GM19025 (cell line): ENCODE measurements at regions not wholly inside any gene's neighbourhood (a gene's known extent, or its start where the extent isn't known, plus 50 kb on each side); places are given as distances from the start of the nearest gene placed in this dataset.
"Not testable (repeated sequence)": the region's sequence is repeated elsewhere in the genome, so short reads cannot be mapped to it uniquely, and the experiment has no call there.

Source experiments
- ATAC-seq: cut with Tn5 transposase; IDR thresholded peaks from one replicate; pipeline ENCODE4 v1.9.1; 2021; ENCODE audit warnings: mild to moderate bottlenecking, low read depth, moderate library complexity; ENCODE audit not compliant: unreplicated experiment

- ATAC-seq: no peak
These were observed 484.6 kb upstream of the PIK3R1 start for GRCh38 chr5:67730917-67731474.

DNA sequence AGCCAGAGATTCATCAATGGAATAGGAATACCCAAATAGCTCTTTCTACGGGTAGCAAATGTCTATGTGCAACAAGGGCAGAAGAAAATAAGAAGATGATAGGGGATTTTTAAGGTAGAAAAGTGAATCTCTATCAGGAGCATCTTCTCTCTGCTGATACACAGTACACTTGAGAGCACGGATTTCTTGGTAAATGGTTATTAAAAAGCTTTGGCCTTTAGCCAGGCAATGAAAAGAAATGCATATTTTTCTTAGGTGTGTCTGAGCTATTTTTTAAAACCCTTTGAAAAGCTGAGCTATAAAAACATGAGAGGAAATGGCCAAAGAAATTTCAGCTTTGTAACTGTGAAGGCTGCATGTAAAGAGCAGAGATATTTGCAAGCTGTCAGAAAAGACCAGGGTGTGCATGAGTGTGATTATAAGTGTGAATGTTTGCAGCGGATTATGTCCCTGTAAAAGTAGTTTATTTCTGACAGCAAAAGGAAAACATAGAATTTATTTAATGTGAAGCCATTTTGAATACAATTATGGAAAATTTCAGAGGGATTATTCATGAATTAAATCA is 487.1 kb upstream of the PIK3R1 start:
- no peak for ATAC-seq

DNA sequence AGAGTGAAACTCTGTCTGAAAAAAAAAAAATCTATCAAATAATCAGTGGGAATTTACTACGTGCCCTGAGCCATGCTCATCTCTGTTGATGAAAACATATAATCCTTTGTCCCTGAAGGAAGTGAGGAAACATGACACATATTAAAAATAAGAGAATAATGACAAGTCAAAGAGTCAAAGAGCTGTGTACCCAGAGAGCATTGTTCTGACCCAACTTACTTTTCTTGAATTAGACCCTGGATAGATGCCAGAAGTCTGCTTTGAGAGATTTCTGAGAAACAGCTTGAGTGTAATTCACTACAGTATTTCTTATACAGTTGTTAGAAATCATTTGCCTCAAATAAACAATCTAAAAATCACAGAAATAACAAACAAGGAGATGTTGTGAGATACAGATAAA is 490.0 kb upstream of the PIK3R1 start:
- no peak for ATAC-seq

- no peak for ATAC-seq
These were observed 491.0 kb upstream of the PIK3R1 start for GRCh38 chr5:67724412-67725135.

GRCh38 chr5:67723873-67724272 is 491.7 kb upstream of the PIK3R1 start:
- ATAC-seq: no peak

- ATAC-seq: not testable (repeated sequence)
These were observed 493.0 kb upstream of the PIK3R1 start for GRCh38 chr5:67722582-67722981.

DNA sequence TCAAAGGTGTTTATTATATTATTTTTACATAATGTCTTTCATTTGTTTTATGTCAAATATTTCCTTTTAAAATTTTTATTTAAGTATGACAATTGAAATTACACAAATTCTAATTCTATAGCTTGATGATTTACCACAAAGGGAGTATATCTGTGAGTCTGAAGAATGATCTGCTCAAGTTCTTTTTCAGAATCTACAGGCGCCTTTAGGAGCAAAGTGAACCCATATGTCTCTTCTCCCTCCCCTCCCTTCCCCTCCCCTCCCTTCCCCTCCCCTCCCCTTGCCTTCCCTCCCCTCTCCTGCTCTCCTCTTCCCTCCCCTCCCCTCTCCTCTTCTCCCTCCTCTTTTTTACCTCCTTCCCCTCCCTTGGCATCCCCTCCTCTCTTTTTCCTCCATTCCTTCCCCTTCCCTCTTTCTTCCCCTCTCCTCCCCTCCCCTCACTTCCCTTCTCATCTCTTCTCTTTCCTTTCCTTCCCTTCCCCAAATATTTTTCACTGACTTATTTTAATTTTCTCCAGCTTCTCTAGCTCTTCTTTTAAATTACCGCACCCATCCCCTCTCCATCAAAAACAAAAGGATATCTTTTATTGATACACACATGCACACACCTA is 495.3 kb upstream of the PIK3R1 start:
- ATAC-seq: no peak

- no peak for ATAC-seq
These were observed 505.4 kb upstream of the CD180 start for GRCh38 chr5:67702008-67702407.

DNA sequence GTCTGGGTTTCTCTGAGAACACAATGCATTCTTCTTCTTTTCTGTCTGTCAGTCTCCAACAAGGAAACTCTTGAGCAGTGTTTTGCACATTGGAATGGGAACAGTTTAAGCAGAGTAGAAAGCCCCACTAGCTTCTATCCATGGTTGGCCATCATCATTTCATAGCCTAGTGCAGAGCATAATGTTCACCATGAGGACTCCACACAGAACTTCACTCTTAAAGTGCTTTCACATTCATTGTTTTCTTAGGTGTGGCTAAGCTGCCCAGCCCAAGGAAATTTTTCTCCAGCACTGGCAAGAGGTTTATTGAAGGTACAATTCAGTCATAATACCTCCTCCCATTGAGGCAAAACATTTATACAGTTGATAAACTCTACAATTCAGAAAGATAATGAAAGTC is 503.0 kb upstream of the CD180 start:
- ATAC-seq: no peak

- no peak for ATAC-seq
These were observed 499.8 kb upstream of the CD180 start for GRCh38 chr5:67696446-67696845.

DNA sequence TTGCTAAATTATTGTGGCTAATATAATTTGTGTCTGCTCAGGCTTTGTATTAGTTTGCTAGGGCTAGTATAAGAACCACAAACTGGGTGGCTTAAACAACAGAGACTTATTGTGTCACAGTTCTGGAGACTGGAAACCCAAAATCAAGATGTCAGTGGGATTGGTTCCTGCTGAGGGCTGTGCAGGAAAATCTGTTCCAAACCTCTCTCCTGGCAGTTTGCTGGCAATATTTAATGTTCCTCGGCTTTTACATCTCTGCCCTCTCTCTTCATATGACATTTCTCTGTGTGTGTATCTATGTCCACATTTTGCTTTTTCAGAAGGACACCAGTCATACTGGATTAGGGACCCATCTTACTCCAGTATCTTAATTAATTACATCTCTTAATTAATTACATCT is 498.8 kb upstream of the CD180 start:
- no peak for ATAC-seq

- no peak for ATAC-seq
These were observed 498.2 kb upstream of the CD180 start for GRCh38 chr5:67694810-67695191.

DNA sequence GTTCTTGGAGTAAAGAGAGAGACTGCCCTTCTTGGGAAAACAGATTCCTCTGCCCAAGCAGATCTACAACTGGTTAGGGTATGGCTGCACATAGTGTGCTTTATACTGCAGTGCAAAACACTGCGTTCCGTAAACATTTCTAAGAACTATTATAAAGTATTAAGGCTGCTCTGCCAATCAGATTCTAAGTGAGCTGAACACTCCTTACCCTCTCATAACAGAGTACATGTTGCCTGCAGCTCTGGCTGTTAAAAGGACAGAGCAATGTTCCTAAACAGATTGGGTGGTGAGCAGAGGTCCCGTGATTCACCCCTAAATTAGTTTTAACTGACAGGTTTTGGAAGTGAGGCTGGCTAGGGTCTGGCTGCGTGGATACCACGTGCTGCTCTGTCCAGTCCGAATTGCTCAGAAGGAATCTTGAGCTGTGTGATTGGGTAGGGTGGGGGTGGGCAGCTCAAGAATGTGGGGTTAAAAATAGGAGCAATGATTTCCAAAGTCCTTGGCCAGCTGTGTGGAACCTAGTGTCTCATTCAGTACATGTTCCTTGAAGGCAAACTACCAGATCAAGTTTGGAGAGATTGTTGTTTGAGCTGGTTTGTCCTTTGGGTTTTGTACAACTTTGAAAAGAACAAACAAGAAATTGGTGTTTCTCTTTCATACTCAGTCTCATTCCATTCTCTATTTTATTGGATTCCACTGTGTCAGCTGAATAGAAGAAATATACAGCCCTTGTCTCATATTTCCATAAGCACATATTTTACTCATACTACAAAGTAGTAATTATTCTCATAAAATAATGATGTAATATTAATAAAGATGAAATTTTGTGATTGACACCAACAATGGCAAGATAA is 497.6 kb upstream of the CD180 start:
- no peak for ATAC-seq

DNA sequence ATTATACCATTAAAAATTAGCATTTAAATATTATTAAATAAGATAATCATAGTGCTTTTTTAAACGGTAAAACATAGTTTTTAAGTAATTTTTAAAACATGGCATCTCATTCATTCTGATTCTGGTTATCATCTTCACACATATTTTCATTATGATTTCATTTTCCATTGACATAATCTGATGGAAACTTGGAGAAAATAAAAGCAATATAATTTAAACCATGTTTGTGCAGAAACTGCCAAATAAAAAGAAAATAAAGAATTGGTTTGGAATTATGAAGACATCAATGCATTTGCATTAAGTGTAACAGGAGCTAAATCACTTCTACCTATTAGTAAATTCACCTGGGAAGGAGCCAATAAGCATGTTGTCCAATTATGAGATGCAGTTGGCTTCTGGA is 490.1 kb upstream of the CD180 start:
- no peak for ATAC-seq

DNA sequence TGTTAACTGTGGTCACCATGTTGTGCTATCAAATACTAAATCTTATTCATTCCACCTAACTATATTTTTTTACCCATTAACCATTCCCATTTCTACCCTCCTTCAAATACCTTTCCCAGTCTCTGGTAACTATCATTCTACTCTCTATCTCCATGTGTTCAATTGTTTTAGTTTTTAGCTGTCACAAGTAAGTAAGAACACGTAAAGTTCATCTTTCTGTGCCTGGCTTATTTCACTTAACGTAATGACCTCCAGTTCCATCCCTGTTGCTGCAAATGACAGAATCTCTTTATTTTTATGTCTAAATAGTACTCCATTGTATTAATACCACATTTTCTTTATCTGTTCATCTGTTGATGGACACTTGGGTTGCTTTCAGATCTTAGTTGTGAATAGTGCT is 485.1 kb upstream of the CD180 start:
- ATAC-seq: no peak

DNA sequence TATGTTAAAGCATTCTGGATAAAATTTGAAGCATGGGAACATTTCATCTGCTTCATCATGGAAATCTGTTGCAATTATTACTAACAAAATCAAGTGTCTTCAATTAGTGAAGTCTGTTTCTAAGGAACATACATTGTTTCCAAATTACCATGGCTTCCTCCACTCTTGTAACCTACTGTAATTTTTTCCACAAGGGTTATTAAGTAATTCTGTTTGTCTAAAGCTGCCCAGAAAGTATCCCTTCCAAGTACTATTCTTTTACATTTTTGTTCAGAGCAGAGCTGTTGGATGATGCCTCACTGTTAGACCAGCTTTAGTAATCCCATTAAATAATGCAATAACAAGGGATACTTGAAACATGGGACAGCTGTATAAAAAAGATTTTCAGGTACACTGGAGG is 483.5 kb upstream of the CD180 start:
- ATAC-seq: no peak

DNA sequence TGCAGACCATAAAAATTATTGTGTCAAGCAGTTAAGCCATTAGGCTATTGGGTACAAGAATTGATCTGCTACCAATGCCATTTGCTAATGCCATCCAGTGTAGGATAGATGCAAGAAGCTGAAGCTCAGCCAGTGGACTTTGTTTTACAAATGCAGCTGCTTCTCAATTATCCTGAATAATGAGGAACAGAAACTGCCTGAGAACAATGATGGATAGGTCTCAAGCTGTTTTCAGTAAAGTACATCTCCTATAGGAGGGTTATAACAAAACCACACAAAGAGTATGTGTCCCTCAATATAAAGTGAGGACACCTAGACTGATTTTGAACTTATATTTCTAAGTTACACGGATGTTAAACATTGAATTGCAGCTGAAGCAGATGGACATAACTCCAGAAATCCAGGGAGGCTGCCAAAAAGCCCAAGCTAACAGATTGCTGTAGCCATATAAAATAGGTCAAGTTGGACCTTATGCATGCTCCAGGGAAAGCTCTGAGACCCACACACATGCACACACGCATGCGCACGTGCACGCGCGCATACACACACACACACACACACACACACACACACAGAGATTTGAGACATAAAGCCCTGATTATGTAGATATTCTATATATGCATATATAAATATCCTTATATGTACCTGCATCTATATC is 482.7 kb upstream of the CD180 start:
- ATAC-seq: no peak

DNA sequence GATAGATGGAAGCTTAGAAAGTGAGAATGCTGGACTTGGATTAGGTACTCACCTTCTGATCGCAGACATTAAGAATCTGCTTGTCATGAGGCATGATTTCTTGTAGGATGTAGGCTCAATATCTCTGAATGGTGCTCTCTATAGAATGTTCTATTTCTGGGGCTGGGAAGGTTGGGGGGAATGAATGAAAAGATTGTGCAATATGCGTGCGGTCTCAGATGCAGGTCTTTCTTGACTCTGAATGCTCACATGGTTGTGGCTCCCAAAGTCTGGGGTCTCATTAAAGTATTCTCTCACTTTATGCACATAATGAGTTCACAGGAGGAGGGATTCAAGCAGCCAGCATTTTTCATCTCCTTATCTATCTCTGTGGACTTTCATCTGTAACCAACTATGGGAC is 482.0 kb upstream of the CD180 start:
- no peak for ATAC-seq

- no peak for ATAC-seq
These were observed 480.9 kb upstream of the CD180 start for GRCh38 chr5:67677422-67677970.

DNA sequence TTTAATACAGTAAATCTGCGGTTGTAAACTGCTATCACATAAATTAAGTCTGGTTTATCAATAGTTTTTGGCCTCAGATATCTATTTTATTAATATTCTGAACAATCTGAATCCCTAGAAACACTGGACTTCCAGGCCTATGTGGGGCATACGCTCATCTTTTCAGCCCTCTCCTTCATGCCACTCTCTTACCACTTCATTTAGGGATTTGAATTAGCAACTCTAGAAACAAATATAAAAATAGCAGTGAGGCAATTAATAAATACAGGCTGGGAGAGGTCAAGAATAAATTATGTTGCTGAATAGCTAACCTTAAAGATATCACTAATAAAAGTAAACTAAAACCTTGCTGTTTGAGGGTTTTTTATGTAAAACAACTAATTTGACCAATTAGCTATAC is 480.3 kb upstream of the CD180 start:
- no peak for ATAC-seq
